NCI-H2107 (cell line): ENCODE measurements at regions not wholly inside any gene's neighbourhood (a gene's known extent, or its start where the extent isn't known, plus 50 kb on each side); places are given as distances from the start of the nearest gene placed in this dataset.
"Not testable (repeated sequence)": the region's sequence is repeated elsewhere in the genome, so short reads cannot be mapped to it uniquely, and the experiment has no call there.

ENCODE experiments used
- DNase-seq: peaks from one replicate; lab custom pipeline; 2025; lab: John Stamatoyannopoulos, UW

DNA sequence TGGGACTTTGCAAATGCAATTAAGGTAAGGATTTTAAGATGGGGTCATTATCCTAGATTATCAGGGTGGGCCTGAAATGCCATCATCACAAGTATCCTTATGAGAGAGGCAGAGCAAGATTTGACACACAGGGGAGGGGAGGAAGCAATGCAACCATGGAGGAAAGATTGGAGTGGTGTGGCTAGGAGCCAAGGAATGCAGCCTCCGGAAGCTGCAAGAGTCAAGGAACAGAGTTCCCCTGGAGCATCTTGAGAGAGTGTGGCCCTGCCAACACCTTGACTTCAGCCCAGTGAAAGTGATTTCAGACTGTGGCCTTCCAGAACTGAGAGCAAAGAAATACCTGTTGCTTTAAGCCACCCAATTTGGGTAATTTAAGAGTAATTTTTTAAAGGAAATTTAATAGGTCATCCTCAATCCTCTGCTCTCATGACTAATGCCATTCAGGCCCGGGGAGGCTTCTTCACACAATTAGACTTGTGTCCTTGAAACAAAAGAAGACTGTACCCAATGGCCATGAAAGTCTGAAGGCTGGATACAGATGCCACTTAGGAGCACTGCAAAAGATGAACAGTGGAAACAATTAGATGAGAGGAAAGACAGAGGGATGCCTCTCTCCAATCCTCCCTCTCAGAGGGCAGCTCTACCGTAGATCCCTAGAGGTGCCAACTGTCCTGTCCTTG, 250.3 kb upstream of the ID2 start:
- DNase-seq: no peak

DNA sequence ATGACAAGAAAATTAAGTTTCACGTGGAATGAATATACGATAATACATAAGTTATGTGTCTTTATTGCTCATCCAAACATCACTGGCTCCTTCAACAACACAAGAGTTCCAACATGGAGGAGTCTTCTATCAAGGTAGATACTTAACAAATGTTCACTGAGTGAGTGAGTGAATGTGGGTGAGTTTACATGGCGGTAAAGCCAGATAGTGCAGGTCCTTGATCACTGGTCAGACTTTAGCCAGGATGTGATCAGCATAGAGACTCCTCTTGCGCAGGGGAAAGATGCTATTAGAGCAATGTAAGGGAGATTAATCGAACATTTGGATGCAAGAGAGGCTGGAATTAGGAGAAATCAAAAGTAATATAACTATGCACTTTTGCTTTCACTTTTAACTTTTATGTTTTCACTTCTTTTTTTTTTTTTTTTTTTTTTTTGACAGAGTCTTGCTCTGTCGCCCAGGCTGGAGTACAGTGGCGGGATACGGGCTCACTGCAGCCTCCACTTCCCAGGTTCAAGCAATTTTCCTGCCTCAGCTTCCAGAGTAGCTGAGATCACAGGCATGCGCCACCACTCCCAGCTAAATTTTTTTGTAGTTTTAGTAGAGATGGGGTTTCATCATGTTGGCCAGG, 249.0 kb upstream of the ID2 start:
- DNase-seq: no peak

DNA sequence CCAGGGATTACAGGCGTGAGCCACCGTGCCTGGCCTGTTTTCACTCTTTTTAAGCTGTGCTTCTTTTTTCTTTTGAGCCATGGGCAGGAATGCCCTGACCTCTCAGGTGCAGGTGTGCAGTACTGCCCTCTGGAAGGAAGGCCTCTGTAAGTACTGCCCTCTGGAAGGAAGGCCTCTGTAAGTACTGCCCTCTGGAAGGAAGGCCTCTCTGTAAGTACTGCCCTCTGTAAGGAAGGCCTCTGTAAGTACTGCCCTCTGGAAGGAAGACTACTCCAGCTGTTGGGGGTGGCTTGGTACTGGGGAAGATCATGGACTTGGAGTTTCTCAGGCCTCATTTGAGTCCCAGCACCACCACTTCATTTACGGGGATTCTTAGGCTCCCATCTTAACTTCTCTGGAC, 248.5 kb upstream of the ID2 start:
- DNase-seq: no peak

DNA sequence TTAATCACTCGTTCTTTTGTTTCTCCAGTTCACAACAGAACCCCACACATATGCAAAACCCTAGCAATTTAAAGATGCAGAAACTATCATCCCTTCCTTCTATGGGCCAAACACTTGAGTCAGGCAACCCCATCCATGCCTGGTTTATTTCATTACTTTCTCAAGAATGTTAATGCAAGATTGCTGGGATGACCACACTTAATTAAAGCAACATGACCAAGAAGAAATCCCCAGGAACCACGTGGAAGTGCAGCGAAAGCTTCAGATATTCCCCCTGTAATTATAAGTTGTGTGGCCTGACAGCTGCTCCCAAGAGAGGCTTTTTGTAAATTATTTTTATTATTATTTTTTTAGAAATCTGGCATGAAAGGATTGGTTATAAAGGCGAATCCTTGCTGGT, 246.2 kb upstream of the ID2 start:
- no peak for DNase-seq

DNA sequence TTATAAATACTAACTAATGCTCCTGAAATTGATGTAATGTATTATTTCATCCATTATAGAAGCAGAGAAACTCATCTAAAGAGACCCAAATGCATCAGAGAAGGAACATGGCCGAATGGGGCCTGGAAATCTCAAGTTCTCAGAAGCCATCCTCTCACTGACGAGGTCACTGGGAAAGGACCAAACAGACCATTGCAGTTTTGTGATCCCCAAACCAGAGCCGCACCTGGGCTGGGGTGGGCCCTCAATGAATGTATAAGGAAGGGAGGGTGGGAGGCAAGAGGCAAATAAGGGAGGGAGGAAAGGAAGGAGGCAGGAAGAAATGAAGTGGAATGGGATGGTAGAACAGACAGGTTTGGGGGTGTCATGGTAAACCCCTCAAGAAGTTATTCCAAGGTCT, 245.3 kb upstream of the ID2 start:
- DNase-seq: no peak

DNA sequence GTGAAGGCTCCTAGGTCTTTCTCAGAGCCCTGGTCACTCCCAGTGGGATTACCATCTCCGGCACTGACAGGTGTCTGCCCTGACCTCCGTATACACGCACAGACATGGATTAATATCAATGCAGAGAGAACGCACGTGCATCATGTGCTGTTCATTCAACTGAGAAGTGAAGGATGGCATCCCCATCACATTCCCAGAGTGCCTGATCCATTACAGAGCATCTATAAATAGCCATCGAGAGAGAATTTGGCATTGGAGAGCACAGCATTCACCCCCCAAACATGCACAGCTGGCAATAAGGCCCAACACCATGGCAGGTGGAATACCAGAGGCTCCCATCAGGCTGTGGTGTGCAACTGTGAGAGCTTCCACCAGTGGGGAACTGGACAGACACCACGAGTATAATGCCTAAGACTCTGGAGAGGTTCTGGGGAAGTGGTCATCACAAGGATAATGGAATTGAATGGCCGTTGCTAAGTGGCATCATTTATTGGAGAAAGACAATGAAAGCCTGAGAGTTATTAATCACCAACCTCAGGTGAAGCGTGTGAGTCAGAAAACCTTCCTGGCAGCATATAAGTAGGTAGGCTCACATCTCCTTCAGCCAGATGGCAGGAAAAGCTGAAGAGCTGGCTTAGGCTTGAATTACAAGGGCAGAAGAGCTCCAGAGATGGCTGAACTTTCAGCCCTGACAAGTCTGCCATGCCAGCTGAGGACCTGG, 244.5 kb upstream of the ID2 start:
- no peak for DNase-seq

DNA sequence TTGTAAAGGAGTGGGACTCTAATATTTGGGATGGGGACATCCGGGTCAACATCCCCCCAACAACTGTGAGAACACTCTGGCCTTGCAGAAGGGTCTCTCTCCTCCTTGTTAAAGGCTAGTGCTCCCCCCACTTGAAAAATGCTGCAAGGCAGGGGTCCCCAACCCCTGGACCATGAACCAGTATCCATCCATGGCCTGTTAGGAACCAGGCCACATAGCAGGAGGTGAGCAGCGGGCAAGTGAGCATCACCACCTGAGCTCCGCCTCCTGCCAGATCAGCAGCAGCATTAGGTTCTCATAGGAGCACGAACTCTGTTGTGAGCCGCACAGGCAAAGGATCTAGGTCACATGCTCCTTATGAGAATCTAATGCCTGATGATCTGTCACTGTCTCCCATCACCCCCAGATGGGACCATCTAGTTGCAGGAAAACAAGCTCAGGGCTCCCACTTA, 243.9 kb upstream of the ID2 start:
- no peak for DNase-seq

DNA sequence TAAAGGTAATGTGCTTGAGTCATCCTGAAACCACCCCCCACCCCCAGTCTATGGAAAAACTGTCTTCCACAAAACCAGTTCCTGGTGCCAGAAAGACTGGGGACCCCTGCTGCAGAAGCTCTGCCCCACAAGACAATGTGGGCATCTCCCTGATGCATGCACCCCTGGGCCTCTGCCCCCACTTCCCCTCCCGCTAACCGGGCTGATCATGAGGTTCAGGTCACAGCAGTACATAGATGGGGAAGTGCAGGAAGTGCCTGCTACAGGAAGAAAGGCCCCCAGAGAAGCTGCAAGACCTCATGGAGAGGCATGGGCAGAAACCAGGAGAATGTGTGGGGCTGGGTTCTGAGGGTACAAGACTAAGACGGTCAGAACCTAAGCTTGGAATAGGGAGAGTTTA, 243.4 kb upstream of the ID2 start:
- no peak for DNase-seq

DNA sequence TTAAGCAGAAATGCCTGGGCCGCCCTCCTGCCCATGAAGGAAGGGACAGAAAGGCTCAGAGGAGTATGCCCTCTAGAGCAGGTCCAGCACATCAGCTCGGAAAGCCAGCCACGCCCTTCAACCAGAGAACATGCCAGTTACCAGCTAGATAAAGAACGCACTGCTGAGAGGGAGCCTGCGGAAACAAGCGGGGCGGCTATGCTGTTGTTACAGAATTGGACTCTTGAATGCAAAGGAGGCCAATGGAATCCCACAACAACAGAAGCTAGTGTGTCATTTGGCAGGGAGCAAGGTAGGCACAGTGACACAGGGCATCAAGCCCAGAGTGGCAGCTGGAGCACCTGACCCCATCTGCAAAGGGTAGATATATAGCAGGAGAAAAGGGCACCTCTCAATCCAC, 242.9 kb upstream of the ID2 start:
- no peak for DNase-seq

DNA sequence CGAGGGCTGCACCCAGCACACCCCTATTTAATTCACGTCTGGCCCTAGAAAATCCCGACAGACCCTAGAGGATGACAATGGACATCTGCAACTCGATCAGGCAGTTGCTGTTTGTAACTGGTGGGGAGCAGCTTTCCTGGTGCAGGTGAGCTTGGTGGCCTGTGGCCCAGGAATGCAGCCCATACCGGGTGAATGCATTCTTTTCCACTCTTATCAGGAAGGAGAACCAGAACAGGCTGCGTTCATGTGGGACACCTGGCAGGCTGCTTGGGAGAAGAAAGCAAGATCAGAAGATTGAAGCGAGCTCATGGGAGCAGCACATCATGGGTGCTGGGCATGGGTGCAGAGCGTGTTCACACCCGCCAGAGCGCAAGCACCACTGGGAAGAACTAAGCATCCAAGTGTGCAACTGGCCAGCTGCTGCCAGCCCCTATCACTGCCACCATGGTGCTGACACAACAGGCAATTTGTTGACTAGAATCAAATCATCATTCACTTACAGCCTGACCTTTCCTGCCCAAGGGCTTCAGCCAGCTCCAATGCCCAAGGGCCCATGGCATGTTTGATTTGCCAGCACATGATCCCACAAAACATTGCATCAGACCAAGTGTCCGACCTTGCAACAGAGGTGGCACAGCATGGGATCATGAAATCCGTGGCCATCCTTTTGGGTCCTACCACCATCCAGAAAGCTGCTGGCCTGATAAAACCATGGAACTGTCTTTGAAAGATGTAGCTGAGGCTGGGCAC, 241.7 kb upstream of the ID2 start:
- no peak for DNase-seq

DNA sequence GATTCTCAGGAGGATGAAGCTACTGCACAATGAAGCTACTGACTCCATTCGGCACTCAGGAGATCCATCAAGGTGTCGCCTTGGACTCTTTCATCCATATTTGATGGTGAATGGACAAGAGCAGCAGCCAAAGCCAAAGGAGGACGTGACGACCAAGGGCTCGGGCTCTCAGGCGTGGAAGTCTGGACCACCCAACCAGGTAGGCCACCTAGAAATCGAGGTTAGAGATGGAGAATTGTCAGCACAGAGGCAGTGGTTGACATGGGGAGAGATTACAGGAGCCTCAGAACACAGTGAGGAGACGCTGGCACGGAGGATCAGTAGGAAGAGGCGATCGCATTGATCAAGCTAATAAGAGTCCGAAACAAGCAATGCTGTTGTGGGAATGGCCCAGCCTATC, 240.5 kb upstream of the ID2 start:
- no peak for DNase-seq

DNA sequence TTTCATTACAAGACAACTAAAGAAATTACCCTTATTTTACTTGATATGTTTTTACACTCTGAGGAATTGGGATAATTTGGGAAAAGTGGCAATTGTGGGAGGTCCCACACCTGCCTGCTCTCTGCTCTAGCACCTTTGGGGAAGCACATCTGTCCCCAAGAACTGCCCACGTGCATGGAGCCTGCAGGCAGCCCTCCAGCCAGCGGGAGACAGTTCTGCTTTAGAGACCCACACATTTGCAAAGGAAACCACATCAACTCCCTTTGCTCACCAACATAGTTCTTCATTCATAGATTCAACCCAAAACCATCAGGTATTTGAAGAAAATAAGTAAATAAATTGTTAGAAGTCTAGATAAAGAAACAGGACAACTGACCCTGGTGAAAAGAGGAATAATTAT, 239.9 kb upstream of the ID2 start:
- DNase-seq: no peak

DNA sequence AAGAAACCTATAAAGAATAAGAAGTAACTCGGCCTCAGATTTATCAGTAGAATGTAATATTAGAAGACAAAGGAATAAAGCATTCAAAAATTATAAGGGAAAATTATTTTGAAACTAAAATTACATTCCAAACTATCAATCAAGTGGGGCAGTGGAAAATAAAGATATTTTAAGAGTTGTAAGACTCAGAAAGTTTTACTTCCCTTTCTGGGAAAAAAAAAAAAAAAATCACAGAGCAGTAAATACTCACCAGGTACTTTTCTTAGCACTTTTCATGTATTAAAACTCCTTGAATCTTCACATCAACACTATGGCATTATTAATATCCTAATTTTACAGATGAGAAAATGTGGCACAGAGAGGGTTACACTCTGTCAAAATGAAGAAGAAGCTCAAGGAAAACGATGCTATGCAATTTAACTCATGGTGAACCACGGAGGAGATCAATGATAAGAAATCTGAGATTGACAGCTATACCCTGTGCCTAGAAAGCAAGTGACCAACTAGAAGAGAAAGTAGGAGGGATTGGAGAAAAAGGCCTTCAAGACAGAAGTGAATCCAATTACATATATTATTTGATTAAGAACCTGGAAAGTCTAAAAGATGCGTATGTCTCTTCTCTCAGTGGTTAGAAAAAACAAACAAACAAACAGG, 238.9 kb upstream of the ID2 start:
- no peak for DNase-seq

DNA sequence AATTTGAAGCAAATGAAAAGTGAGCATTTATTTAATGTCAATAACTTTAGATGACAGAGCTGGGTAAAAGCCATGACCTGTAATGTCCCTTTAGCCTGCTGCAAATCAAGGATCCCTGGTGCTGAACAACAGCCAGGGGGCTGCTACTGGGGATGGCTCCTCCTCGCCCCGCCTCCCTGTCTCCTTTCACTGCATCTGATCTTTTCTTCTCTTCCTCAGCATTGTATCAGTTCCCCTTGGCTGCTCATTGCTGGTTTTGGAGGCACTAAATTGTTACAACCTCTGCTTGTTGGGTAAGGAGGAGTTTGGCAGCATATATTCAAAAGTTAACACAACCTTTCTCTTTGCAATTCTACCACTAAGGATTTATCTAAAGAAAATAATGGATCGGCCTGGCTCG, 236.3 kb upstream of the ID2 start:
- DNase-seq: no peak

DNA sequence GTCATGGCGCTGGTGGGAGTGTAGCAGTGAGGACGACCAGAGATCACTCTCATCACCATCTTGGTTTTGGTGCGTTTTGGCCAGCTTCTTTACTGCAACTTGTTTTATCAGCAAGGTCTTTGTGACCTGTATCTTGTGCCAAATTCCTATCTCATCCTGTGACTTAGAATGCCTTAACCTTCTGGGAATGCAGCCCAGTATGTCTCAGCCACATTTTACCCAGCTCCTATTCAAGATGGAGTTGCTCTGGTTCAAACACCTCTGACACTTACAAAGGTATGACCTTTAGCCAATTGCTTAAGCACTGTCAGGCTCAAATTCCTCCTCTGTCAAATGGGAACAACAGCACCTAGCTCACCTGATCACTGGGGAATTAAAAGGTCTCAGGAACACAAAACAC, 235.1 kb upstream of the ID2 start:
- DNase-seq: not testable (repeated sequence)

DNA sequence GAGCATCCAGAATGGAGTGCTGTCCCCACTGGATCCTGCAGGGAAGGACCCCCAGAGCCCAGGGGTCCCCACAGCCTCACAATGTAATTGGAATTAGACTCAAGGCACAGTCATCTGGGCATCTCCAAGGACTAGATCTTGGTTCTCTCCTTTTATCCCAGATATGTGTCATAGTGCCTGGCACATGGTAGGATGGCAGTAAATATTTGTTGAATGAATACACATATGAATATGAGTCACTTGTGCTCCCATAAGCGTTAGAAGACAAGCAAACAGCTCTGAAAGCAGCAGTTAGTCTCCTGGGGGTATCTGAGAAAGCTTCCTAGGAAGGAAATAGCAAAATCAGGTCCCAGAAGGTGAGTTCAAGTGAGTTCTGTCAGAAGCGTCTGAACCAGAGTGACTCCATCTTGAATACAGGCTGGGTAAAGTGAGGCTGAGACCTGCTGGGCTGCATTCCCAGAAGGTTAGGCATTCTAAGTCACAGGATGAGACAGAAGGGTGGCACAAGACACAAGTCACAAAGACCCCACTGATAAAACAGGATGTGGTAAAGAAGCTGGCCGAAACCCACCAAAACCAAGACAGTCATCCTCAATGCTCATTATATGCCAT, 234.1 kb upstream of the ID2 start:
- no peak for DNase-seq

DNA sequence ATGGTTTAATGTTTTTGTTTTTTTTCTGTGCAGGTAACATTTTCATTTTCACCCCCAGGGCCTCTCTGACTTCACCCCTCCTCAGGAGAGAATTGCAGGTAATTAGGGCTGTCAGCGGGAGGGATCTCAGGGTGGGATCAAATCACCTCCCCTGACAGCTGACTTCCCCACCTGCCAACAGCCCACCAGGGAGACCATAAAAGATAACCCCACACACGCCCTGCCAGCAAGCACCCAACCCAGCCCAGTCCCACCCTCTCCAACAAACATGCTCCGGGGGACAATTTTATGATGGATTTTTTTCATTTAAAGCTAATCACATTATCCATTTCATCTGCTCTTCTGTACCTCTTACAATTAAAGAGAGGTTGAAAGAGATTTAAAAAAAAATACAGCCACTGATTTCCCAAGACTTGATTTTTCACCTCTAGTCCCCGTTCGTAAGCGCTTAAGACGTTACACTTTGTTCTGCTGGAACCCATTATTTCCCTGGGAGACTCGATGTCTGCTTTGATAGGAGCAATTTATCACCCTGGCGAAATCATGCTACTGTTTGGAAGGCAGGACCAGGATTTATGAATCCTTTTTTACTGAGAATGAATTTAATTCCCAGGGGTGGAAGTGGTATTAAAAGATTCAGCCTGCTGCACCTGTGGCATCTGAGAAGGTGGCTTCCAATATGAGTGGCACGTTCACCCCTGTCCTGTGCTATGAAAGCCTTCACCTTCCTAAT, 232.9 kb upstream of the ID2 start:
- no peak for DNase-seq

DNA sequence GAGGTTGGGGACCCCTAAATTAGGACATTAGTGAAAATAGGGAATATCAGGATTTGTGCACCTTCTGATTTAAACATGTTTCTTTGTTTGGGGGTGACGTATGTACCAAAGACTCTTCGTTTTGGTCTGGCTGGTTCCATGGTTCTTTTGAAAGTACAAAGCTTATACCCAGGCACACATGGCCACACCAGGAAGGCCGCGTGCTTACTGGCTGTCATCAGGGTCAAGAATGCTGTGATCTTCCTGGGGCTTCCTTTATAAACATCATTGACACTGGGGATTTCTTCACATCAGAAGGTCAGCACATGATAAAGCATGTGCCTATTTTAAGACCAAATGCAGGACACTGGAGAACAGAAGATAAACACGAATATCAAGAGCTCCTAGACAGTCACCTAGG, 230.6 kb upstream of the ID2 start:
- no peak for DNase-seq

DNA sequence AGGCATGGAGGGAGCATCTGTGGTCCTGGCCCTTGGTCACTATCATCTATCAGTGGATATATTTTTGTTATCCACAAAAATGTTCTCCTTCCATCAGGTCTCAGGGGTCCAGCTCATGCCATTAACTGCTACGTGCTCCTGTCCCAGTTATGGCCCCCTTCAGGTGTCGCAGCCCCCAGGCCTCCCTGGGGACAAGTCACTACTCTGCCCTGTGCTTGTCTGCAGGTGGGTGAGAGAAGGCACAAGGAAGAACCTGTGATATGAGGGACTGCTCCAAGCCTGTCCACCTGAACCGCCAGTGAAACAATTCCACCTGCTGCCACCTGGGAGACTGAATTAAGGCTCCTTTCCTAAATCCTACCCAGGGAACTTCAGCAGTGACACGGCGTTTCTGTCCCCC, 229.6 kb upstream of the ID2 start:
- DNase-seq: no peak

DNA sequence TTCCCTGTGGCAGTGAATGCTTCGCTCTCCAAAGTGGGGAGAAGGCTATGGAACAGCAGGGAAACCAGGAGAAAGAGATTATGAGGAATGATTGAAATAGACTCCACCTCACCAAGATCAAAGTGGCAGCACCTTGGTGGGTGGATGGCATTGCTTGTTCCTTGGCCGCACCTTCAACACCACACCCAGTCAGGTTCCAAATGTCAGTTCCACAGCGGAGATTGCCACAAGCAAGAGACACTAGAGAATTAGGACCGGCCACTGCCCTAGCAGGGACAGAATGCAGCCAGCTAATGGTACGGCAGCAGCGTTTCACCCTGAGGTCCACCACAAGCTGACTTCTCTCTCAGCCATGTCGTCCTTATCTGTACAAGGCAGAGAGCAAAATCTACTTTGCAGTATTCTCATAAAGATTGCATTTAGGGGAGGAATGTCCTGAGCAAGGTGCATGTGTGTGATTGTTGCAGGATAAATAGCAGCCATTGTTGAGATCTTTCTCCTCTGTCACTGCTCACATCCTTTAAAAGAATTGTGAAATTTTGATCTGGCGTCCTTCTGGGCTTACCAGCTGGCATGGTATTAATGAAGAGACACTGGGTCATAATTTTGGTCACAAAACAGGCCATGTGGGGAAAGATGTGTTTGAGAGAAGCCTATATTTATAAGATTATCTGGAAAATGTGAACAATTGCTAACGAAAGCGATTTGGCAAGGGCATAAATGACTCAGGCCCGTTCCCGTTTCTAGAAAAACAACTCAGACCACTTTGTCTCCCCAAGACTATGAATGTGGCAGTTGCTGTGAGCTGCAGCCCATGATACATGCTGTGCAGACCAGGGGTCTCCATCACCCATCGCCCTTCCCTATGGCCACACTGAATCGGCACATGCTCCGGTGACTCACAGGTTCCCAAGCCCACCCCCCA, 228.6 kb upstream of the ID2 start:
- no peak for DNase-seq
